HG02938 (cell line): ENCODE measurements at regions not wholly inside any gene's neighbourhood (a gene's known extent, or its start where the extent isn't known, plus 50 kb on each side); places are given as distances from the start of the nearest gene placed in this dataset.
"Not testable (repeated sequence)": the region's sequence is repeated elsewhere in the genome, so short reads cannot be mapped to it uniquely, and the experiment has no call there.

Experiments used
- ATAC-seq: cut with Tn5 transposase; IDR thresholded peaks from one replicate; pipeline ENCODE4 v1.9.1; 2021; ENCODE audit warnings: mild to moderate bottlenecking, moderate library complexity; ENCODE audit not compliant: unreplicated experiment

GRCh38 chr2:189308056-189308790, 128.7 kb upstream of the COL5A2 start:
- ATAC-seq, result no peak

- no peak for ATAC-seq
These were observed 129.8 kb upstream of the COL5A2 start for GRCh38 chr2:189309331-189309730.

GRCh38 chr2:189312211-189312610, 129.1 kb upstream of the WDR75 start:
- ATAC-seq, result no peak

DNA sequence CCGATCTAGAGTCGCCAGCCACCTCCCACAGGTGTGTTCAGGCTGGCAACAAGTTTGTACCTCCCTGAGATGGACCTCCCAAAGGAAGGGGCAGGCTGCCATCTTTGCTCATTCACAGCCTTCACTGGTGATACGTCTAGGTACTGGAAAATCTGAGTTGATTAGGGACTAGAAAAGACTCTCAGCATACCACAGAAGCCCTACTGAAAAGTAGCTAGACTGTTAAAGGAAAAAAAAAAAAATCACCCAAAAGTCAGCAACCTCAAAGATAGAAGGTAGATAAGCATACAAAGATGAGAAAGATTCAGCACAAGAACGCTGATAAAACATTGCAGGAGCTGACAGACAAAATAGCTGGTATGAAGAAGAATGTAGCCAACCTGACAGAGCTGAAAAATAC, 128.6 kb upstream of the WDR75 start:
- ATAC-seq, result no peak

GRCh38 chr2:189318761-189319160, 122.5 kb upstream of the WDR75 start:
- no peak for ATAC-seq

DNA sequence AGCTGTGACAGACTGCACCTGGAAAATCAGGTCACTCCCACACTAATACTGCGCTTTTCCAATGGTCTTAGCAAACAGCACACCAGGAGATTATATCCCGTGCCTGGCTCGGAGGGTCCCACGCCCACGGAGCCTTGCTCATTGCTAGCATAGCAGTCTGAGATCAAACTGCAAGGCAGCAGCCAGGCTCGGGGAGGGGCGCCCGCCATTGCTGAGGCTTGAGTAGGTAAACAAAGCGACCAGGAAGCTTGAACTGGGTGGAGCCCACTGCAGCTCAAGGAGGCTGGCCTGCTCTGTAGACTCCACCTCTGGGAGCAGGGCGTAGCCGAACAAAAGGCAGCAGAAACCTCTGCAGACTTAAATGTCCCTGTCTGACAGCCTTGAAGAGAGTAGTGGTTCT, 121.8 kb upstream of the WDR75 start:
- not testable (repeated sequence) for ATAC-seq

DNA sequence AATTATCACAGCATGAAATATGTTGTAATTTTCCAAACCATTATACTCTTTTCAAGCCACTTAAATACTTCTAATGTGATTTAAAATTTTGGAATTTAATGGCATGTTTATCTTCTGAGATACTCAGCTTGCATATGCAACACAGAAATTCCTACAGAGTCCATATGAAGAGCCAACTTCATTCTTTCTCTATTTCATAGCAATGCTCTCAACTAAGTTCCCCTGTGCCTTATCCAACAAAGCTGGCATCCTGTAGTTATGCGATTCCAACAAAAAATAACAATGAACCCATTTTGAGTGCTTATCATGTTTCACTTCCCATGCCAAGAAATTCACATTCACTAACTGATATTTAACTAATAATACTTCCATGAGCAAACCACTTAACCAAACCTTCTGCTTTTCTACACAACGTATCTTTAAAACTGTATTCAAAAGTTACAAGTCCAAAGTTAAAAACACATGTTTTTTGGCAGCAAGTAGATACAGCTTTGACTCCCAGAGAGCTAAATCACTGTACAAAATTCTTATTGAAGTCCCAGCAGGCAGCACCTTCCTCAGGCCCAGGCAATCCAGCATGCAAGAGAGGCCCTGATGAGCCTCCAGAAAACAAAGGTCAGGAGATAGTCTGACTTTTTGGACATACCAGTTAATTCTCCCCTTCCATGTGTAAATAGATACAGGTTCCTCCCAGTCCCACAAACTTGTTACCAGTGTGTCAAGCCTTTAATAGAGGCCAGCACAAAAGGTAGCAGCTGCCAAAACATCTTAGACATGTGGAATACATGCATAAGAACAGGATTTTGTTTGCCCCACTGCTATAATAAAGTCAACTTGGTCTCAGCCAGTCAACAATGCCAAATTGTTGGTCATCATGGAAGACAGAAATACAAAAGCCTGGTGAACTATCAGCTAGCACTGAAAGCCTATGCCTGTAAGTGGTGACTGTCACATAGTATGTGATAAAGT, 113.1 kb upstream of the WDR75 start:
- no peak for ATAC-seq

GRCh38 chr2:189328848-189329245, 112.4 kb upstream of the WDR75 start:
- no peak for ATAC-seq

DNA sequence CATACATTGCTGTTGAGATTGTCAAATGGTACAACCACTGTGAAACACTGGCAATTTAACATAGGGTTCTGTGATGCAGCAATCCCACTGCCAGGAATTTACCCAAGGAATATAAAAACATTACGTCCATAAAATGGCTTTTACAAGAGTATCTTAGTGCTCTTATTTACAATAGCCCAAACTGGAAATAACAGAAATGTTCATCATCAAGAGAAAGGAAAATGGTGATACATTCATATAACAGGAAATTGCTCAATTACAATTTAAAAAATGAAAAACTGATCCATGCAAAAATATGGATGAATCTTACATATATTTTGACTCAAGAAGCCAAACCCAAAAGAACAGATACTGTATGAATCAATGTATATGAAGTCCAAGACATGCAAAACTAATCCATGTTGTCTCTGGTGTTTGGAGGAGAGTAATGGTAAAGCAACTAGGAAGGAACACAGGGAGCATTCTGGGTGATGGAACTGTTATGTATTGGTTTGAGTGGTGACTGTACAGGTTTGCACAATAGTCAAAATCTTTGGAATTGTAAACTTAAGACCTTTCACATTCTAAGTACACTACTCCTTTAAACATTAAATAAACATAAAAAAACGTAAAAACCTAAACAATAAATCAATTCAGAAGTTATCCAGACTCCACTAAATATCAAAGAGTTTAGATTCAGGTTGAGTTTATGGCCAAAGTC, 104.8 kb upstream of the WDR75 start:
- ATAC-seq, result no peak

DNA sequence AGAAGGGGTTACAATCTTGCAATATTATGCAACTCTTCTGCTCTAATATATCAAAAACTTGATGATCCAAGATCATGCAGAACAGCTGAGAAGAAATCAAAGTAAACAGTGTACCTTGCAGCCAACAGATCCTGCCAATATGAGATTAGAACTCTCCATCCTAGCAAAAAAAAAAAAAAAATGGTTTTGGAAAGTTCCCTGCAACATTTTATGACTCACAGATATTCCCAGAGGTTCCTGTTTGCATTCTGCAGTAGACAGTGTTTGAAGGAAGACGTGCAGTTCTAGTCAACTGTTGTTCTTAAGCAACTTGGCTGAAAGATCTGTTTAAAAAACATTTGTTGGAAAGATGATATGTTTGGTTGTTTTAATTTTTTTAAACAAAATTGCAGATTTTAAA, 103.6 kb upstream of the WDR75 start:
- ATAC-seq, result no peak

- ATAC-seq, result no peak
These were observed 103.2 kb upstream of the WDR75 start for GRCh38 chr2:189338115-189338514.

DNA sequence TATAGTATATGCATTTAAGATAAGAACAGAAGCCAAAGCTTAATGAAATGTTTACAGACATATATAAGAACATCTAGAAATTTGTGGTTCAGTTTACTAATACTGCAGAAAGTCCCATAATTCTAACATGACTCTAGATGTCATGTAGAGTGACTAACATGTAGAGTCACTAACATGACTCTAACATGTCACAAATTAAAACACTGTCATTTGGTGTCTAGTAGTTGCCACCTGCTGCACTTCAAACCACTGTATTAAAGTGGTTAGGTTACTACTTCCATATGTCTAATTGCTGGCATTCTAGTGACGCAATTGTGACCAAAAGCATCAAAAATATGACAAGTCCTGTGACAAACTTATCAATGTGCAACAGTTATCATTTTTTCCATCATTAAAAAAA, 100.2 kb upstream of the WDR75 start:
- ATAC-seq, result no peak

DNA sequence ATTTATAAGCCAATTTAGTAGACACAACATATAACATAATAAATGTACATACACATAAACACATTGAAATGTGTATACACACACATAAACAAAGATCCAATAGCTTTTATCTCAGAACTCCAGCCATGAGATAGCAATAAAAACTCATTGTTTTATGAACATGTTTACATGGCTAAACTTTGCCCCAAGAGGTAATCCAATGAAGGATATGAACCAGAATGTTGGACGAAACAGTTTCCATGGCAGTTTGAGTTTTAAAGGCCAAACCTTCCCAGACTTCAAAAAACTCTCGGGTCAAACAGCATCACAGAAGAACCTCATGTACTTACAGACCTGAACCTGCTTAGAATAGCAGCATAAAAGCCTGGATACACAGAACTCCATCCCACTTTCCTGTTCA, 97.2 kb upstream of the WDR75 start:
- no peak for ATAC-seq

GRCh38 chr2:189347540-189347939, 93.7 kb upstream of the WDR75 start:
- no peak for ATAC-seq

DNA sequence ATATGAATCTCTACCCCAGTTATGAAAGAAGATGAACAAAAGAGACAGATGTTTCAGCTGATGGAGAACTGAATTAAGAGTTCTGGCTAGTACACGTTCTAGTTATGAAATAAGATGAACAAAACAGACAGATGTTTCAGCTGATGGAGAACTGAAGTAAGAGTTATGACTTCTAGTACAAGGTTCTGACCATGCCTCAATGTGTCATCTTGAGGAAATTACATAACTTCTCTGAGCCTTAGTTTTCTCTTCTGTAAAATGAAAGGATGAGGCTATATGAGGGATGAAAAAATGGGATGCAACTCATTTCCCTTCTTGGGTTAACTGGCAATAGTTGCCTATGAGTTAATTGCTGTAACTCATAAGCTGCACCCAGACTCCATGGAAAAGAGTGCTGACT, 92.9 kb upstream of the WDR75 start:
- no peak for ATAC-seq

DNA sequence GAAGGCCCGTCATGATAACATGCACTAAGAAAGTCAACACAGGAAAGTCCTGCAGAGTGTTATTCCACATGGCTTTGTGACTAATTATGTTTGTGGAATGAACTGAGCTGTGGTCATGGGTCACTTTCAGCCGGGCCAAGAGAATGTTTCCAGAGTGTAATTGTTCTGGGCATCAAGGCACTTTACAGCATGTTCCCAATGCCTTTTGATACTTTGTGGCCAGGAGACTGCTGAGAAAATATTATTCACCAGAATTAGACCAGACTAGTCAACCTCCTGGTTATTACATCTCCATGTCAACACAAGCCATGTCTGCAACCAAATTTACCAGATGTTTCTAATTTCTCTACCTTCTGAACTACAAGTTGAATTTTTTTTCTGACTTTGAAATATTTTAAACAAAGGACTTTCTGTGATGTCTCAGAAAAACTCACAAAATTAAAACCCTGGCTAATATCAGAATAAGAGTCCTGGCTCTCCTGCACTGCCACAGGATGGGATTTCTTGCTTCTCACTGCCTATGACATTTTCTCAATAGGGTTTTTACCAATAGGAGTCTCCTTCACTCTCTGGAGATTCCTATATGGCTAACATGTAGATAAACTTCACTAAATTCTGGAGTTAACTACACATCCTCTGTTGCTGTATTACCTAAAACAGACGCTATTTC, 90.6 kb upstream of the WDR75 start:
- ATAC-seq, result no peak

GRCh38 chr2:189351933-189352332, 89.3 kb upstream of the WDR75 start:
- ATAC-seq, result not testable (repeated sequence)

- not testable (repeated sequence) for ATAC-seq
These were observed 83.9 kb upstream of the WDR75 start for GRCh38 chr2:189357375-189357774.

GRCh38 chr2:189360861-189361260, 80.4 kb upstream of the WDR75 start:
- no peak for ATAC-seq

DNA sequence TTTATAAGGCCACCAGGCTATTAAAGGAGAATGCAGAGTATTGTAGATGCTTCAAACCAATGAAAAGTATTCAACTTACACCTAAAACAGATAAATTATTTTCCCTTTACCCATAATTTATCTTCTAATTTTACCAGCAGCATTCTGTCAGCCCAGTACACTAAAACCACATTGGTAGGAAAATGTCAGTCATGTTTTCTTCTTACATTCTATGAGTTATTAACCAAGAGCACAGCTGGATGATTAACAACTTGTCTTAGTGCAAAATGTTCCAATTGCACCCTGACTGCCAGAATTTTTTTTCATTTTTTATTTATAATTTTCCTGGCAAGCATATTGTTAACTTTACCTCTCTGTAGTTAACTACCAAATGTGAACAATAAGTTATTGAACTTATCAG, 79.0 kb upstream of the WDR75 start:
- no peak for ATAC-seq

GRCh38 chr2:189363559-189363958, 77.7 kb upstream of the WDR75 start:
- ATAC-seq, result no peak
